ENCODE measurements at regions not wholly inside any gene's neighbourhood (a gene's known extent, or its start where the extent isn't known, plus 50 kb on each side); places are given as distances from the start of the nearest gene placed in this dataset.

DNA sequence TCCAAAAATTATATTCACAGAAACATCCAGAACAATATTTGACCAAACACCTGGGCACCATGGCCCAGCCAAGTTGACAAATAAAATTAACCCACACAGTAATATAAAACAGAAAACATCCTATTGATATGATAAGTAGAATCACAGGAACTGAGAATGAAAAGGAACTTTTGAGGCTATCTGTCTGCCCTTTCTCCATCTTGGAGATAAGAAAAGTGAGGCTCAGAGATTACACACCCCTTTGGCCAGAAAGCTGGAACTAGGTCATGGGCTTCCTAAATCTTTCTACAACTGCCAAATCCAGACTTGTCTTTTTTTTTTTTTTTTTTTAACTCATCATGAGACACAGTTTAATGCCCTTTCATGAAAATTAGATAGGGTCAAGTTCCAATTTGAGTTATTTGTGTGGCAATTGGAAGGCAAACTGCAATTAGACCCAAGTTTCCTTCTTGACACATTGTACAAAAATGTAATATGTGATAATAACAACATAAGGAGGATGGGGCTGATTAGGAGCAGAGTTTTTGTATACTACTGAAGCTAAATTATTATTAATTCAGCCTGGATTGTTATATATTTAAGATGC, 137.2 kb downstream of the RPL22L1 start:
- no peak for DNase-seq
- H3K9me3 Mint-ChIP-seq, result no peaks in the 10 kb centered on the region
- no peaks in the 10 kb centered on the region for H3K36me3 Mint-ChIP-seq
- no peaks in the 10 kb centered on the region for H3K4me1 Mint-ChIP-seq
- ATAC-seq, result no peak
- H3K27me3 Mint-ChIP-seq, result peaks cover 5 to 33% (median 22%) of the 10 kb centered on the region in 5 donors
- POLR2A ChIA-PET, result no interaction called here
- no peak overlapping the region for H3K27ac Mint-ChIP-seq
- H3K4me3 Mint-ChIP-seq, result no peak overlapping the region

DNA sequence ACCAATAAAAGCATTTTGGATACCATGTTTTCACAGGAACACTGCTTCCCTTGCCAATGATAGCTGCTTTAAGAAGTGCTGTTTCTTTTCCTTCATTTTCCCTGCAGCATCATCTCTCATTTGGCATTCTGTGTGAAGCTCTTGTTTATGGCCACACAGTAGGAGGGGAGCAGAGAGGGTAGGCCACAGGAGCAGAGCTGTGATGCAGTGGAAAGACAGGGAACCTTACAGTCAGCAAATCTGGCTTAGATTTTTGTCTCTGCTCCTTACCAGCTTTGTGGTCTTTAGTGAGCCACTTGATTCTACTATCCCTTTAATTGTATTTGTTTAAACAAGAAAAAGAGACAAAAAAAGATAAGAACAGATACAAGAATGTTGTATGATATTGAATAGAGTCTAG, 138.7 kb downstream of the RPL22L1 start:
- Mint-ChIP-seq H3K4me3 (no peak overlapping the region), H3K4me1 (no peaks in the 10 kb centered on the region), H3K27me3 (peaks cover 3 to 29% (median 20%) of the 10 kb centered on the region in 5 donors), H3K36me3 (no peaks in the 10 kb centered on the region), H3K27ac (no peak overlapping the region), H3K9me3 (no peaks in the 10 kb centered on the region)
- POLR2A ChIA-PET, result no interaction called here
- no peak for ATAC-seq
- DNase-seq, result no peak

- peaks cover 3 to 23% (median 14%) of the 10 kb centered on the region in 5 donors for H3K27me3 Mint-ChIP-seq
- no peak overlapping the region for H3K4me3 Mint-ChIP-seq
- ATAC-seq (no peak), DNase-seq (no peak)
- H3K36me3 Mint-ChIP-seq, result no peaks in the 10 kb centered on the region
- POLR2A ChIA-PET, result no interaction called here
- H3K27ac Mint-ChIP-seq, result no peak overlapping the region
- H3K9me3 Mint-ChIP-seq, result no peaks in the 10 kb centered on the region
- H3K4me1 Mint-ChIP-seq, result no peaks in the 10 kb centered on the region
Measured at GRCh38 chr3:170730071-170730812, 139.8 kb downstream of the RPL22L1 start.

- ATAC-seq (no peak), DNase-seq (no peak)
- Mint-ChIP-seq H3K9me3 (no peaks in the 10 kb centered on the region), H3K4me1 (no peaks in the 10 kb centered on the region), H3K27me3 (peaks cover 0 to 15% (median 3%) of the 10 kb centered on the region in 5 donors), H3K4me3 (no peak overlapping the region), H3K36me3 (no peaks in the 10 kb centered on the region), H3K27ac (no peak overlapping the region)
- POLR2A ChIA-PET, result no interaction called here
Measured at GRCh38 chr3:170728181-170728580, 141.8 kb downstream of the RPL22L1 start.

- H3K27me3 Mint-ChIP-seq, result peaks cover 0 to 14% (median 3%) of the 10 kb centered on the region in 5 donors
- no peaks in the 10 kb centered on the region for H3K36me3 Mint-ChIP-seq
- no peak overlapping the region for H3K4me3 Mint-ChIP-seq
- no peaks in the 10 kb centered on the region for H3K4me1 Mint-ChIP-seq
- no peaks in the 10 kb centered on the region for H3K9me3 Mint-ChIP-seq
- H3K27ac Mint-ChIP-seq, result no peak overlapping the region
- POLR2A ChIA-PET, result no interaction called here
- ATAC-seq (no peak), DNase-seq (no peak)
Measured at GRCh38 chr3:170727754-170728153, 141.9 kb upstream of the SLC7A14 start.

- POLR2A ChIA-PET, result no interaction called here
- Mint-ChIP-seq H3K27ac (no peak overlapping the region), H3K9me3 (no peaks in the 10 kb centered on the region), H3K27me3 (peaks cover 0 to 9% (median 3%) of the 10 kb centered on the region in 5 donors), H3K4me1 (no peaks in the 10 kb centered on the region), H3K4me3 (no peak overlapping the region), H3K36me3 (no peaks in the 10 kb centered on the region)
- ATAC-seq (no peak), DNase-seq (no peak)
Measured at GRCh38 chr3:170726976-170727661, 141.2 kb upstream of the SLC7A14 start.

DNA sequence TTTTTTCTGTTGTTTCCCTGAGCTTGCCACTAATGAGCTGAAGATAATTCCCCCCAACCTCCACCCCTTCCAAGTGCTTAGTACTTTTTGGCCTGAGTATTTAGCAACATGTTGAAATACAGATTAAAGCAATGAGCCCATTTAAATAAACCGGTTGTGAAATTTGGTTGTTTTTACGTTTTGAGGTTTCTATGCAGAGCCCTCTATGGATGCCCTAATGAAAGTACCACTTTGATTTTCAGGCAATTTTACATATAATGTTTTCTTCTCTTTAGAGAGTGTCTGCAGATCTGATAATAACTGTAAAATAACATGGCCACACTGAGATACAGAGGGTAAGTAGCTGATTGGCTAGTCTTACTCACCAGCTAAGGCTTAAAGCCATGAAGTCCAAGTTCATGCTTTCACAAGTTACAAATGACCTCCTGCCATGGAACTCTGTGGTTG, 139.4 kb upstream of the SLC7A14 start:
- POLR2A ChIA-PET, result no interaction called here
- ATAC-seq, result no peak

DNA sequence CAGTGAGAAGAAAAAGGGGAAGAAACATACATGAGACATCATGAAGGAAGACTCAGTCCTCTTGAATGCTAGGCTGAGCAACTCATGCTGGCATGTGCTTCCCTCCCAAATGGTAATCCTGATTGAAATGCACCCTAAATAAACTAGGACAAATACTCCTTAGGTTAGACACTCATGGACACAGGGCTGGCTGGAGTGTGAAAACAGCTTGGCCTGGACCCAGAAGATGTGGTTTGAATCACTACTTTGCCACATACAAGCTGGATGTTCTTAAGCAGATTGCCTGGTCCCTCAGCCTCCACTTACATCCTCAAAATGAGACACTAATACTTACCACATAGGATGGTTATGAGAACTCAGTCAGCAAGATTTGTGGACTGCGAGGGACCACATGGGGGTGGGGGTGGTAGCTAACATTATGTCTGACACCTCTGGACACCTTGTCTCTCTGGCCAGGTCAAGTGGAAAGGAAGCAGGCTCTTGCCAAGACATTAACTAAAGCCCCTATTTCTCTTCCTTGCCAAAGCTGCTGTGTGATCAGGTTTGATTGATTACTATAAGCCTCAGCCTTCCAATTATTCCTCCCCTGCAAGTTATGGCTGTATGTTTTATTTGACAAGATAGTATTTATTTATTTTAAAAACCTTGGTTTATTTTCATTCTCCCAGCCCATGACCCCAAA, 138.9 kb upstream of the SLC7A14 start:
- DNase-seq (no peak), ATAC-seq (no peak)
- POLR2A ChIA-PET, result no interaction called here
- H3K27ac Mint-ChIP-seq, result no peak overlapping the region
- peaks cover 0 to 4% (median 3%) of the 10 kb centered on the region in 5 donors for H3K27me3 Mint-ChIP-seq
- H3K4me3 Mint-ChIP-seq, result no peak overlapping the region
- peaks cover 0 to under 1% (median 0%) of the 10 kb centered on the region in 9 donors for H3K9me3 Mint-ChIP-seq
- no peaks in the 10 kb centered on the region for H3K36me3 Mint-ChIP-seq
- H3K4me1 Mint-ChIP-seq, result no peaks in the 10 kb centered on the region

More for the DNA sequence above, 139.4 kb upstream of the SLC7A14 start:
- Mint-ChIP-seq H3K9me3 (no peaks in the 10 kb centered on the region), H3K36me3 (no peaks in the 10 kb centered on the region), H3K27me3 (peaks cover 0 to 6% (median 4%) of the 10 kb centered on the region in 5 donors), H3K4me3 (no peak overlapping the region), H3K27ac (no peak overlapping the region), H3K4me1 (no peaks in the 10 kb centered on the region)
- no peak for DNase-seq

DNA sequence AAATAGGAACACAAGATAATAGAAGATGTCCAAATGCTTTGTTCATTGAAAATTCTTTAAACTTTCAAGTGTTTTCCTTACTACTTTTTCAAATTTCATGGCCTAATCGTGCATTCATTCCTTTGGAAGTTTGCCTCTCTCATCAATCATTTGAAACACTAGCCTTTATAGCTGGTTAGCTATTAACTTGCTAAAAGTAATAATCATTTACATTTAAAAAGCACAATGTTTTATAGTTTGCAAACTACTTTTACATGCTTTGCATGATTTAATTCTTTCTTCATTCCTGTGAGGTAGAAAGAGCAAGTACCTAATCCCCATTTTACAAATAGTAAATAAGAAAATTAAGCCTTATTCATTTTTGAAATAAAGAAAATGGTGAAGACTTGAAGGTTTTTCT, 137.4 kb upstream of the SLC7A14 start:
- no peaks in the 10 kb centered on the region for H3K4me1 Mint-ChIP-seq
- H3K36me3 Mint-ChIP-seq, result peaks cover 0 to 5% (median 0%) of the 10 kb centered on the region in 3 donors
- ATAC-seq, result no peak
- H3K4me3 Mint-ChIP-seq, result no peak overlapping the region
- H3K27ac Mint-ChIP-seq, result no peak overlapping the region
- H3K27me3 Mint-ChIP-seq, result peaks cover 4 to 17% (median 9%) of the 10 kb centered on the region in 5 donors
- DNase-seq, result no peak
- POLR2A ChIA-PET, result no interaction called here
- H3K9me3 Mint-ChIP-seq, result peaks cover 0 to 12% (median 6%) of the 10 kb centered on the region in 9 donors

DNA sequence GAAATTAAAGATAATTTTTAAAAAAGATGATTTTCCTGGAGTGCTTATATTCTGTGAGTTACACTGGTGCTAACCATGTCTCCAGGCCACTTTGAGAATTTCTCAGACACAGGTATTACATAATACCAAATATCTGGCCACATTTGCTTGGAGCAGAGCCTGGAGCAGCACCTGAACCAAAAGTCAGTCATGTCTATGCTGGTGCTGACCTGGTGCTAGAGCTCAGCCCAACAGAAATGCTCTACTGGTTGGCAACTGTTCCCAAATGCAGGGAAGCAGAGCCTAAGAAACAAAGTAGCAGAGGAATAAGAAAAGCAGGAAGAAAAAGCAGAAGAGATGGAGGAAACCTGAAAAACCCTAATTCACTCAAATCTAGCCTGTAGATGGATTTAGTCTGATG, 135.7 kb upstream of the SLC7A14 start:
- ATAC-seq, result no peak
- H3K27ac Mint-ChIP-seq, result no peak overlapping the region
- POLR2A ChIA-PET, result no interaction called here
- H3K27me3 Mint-ChIP-seq, result peaks cover 10 to 34% (median 14%) of the 10 kb centered on the region in 5 donors
- peaks cover 0 to 5% (median 0%) of the 10 kb centered on the region in 3 donors for H3K36me3 Mint-ChIP-seq
- no peak for DNase-seq
- no peak overlapping the region for H3K4me3 Mint-ChIP-seq
- no peaks in the 10 kb centered on the region for H3K4me1 Mint-ChIP-seq
- peaks cover 0 to 12% (median 6%) of the 10 kb centered on the region in 9 donors for H3K9me3 Mint-ChIP-seq

DNA sequence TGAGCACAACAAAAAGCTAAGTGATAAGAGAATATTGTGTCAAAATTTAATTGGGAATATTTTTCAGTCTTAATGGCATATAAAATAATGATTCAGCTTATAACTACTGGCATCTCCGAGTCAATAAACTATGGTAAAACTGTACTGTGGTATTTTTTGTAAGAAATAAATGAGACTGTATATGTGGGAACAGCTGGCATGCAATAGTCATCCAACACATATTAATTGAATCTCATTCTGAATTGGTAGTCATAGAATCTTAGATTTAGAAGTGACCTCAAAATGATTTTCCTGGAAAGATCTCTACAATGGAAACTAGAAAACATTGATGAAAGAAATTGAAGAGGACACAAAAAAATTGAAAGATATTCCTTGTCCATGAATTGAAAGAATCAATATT, 133.4 kb upstream of the SLC7A14 start:
- Mint-ChIP-seq H3K27me3 (peaks cover 19 to 51% (median 24%) of the 10 kb centered on the region in 5 donors), H3K27ac (no peak overlapping the region), H3K9me3 (peaks cover 0 to 12% (median 8%) of the 10 kb centered on the region in 9 donors), H3K36me3 (peaks cover 0 to 9% (median 0%) of the 10 kb centered on the region in 3 donors), H3K4me1 (no peaks in the 10 kb centered on the region), H3K4me3 (no peak overlapping the region)
- no peak for DNase-seq
- POLR2A ChIA-PET, result no interaction called here
- no peak for ATAC-seq

- peaks cover 19 to 51% (median 24%) of the 10 kb centered on the region in 5 donors for H3K27me3 Mint-ChIP-seq
Measured at GRCh38 chr3:170718848-170719247, 133.0 kb upstream of the SLC7A14 start.

More at GRCh38 chr3:170718848-170719247, 133.0 kb upstream of the SLC7A14 start:
- POLR2A ChIA-PET, result no interaction called here
- no peak for ATAC-seq
- peaks cover 0 to 9% (median 0%) of the 10 kb centered on the region in 3 donors for H3K36me3 Mint-ChIP-seq
- H3K9me3 Mint-ChIP-seq, result peaks cover 0 to 12% (median 8%) of the 10 kb centered on the region in 9 donors
- no peaks in the 10 kb centered on the region for H3K4me1 Mint-ChIP-seq
- no peak overlapping the region for H3K4me3 Mint-ChIP-seq
- no peak overlapping the region for H3K27ac Mint-ChIP-seq
- no peak for DNase-seq

All from naive thymus-derived CD8-positive, alpha-beta T cell (primary cell).